Calu3 (cell line): ENCODE measurements at regions not wholly inside any gene's neighbourhood (a gene's known extent, or its start where the extent isn't known, plus 50 kb on each side); places are given as distances from the start of the nearest gene placed in this dataset.

ENCODE experiments used
- BruUV-seq: library from RNA; stranded (reverse); fragments of 400-500 nt; replicated peaks from 2 replicates; lab custom pipeline; 2021; lab: Mats Ljungman, UMichigan
- CTCF ChIA-PET: fragments of 300-600 bp; sonication (Branson Sonifier 250); formaldehyde crosslinking; loops from one replicate; lab custom pipeline; 2022; ENCODE audit warnings: antibody characterized with exemption; lab: Charles Lee
- DNase-seq: peaks from one replicate; pipeline ENCODE4 v3.0.0; 2022
- H3K27ac Mint-ChIP-seq: one replicate; pipeline ENCODE4 v1.8.0; 2022; ENCODE audit warnings: mixed read lengths; ENCODE audit not compliant: unreplicated experiment
- H3K27me3 Mint-ChIP-seq: one replicate; pipeline ENCODE4 v1.8.0; 2022; ENCODE audit warnings: mixed read lengths; ENCODE audit not compliant: unreplicated experiment
- H3K36me3 Mint-ChIP-seq: one replicate; pipeline ENCODE4 v1.8.0; 2022; ENCODE audit warnings: mild to moderate bottlenecking, moderate library complexity, mixed read lengths; ENCODE audit not compliant: insufficient read depth, unreplicated experiment
- H3K4me1 Mint-ChIP-seq: one replicate; pipeline ENCODE4 v1.8.0; 2022; ENCODE audit warnings: mild to moderate bottlenecking, low read depth, mixed read lengths; ENCODE audit not compliant: unreplicated experiment
- H3K4me3 Mint-ChIP-seq: one replicate; pipeline ENCODE4 v1.8.0; 2022; ENCODE audit warnings: mild to moderate bottlenecking, low read depth, moderate library complexity, mixed read lengths; ENCODE audit not compliant: unreplicated experiment
- H3K9me3 Mint-ChIP-seq: one replicate; pipeline ENCODE4 v1.8.0; 2022; ENCODE audit warnings: low read depth, mixed read lengths; ENCODE audit not compliant: unreplicated experiment
- CTCF ChIP-seq: fragments of 200-600 bp; IDR thresholded peaks from one replicate; pipeline ENCODE4 v1.8.0; 2022; ENCODE audit warnings: antibody characterized with exemption; ENCODE audit not compliant: unreplicated experiment
- intact Hi-C: fragments of 100-400 bp; cut with micrococcal nuclease; formaldehyde crosslinking; loops from one replicate; pipeline ENCODE4 v1.10.0; 2022; ENCODE audit not compliant: unreplicated experiment

- Mint-ChIP-seq H3K36me3 (peaks cover 4% of the 10 kb centered on the region), H3K27me3 (peaks cover 94% of the 10 kb centered on the region), H3K27ac (no peak overlapping the region), H3K4me3 (no peak overlapping the region), H3K9me3 (peaks cover 6% of the 10 kb centered on the region), H3K4me1 (peaks cover 12% of the 10 kb centered on the region)
- TF ChIP-seq CTCF, result no peak
- CTCF ChIA-PET, result no interaction called here
- DNase-seq, result no peak
- BruUV-seq, result no TSS peak
- intact Hi-C loops, result no loop called here
These were observed 105.9 kb upstream of the SEC14L1 start for GRCh38 chr17:77034677-77035424.

- peaks cover 6% of the 10 kb centered on the region for H3K9me3 Mint-ChIP-seq
These were observed 105.2 kb upstream of the SEC14L1 start for GRCh38 chr17:77035526-77035925.

GRCh38 chr17:77036136-77036840 lies 104.5 kb upstream of the SEC14L1 start:
- intact Hi-C loops, result no loop called here
- Mint-ChIP-seq H3K27me3 (peaks cover 98% of the 10 kb centered on the region), H3K27ac (no peak overlapping the region), H3K4me3 (peak overlapping the region; percentile 18), H3K9me3 (peaks cover 3% of the 10 kb centered on the region), H3K4me1 (peaks cover 12% of the 10 kb centered on the region), H3K36me3 (peaks cover 4% of the 10 kb centered on the region)
- CTCF ChIA-PET, result interaction anchor here (0.6 to 1.5 kb wide), 4 partner anchors 12 to 20 kb away, joined by 3 to 7 read pairs (median 4); no protein-coding TSS in a partner anchor
- no TSS peak for BruUV-seq
- TF ChIP-seq CTCF, result no peak
- no peak for DNase-seq

More at GRCh38 chr17:77035526-77035925, 105.2 kb upstream of the SEC14L1 start:
- BruUV-seq, result no TSS peak
- intact Hi-C loops, result no loop called here
- DNase-seq, result no peak
- Mint-ChIP-seq H3K27me3 (peaks cover 100% of the 10 kb centered on the region), H3K4me3 (no peak overlapping the region), H3K27ac (no peak overlapping the region), H3K4me1 (peaks cover 12% of the 10 kb centered on the region), H3K36me3 (peaks cover 4% of the 10 kb centered on the region)
- CTCF ChIA-PET, result interaction anchor here (0.6 kb wide), 1 partner anchor 35 kb away, joined by 5 read pairs; no protein-coding TSS in a partner anchor
- no peak for TF ChIP-seq CTCF

GRCh38 chr17:77036841-77037381 lies 103.9 kb upstream of the SEC14L1 start:
- peaks cover 2% of the 10 kb centered on the region for H3K9me3 Mint-ChIP-seq
- intact Hi-C loops, result no loop called here

More at GRCh38 chr17:77036841-77037381, 103.9 kb upstream of the SEC14L1 start:
- H3K27me3 Mint-ChIP-seq, result peaks cover 92% of the 10 kb centered on the region
- CTCF ChIA-PET, result interaction anchor here (0.6 to 1.5 kb wide), 6 partner anchors 11 to 51 kb away, joined by 3 to 8 read pairs (median 5); no protein-coding TSS in a partner anchor
- H3K27ac Mint-ChIP-seq, result no peak overlapping the region
- DNase-seq, result peak; percentile 36
- H3K4me1 Mint-ChIP-seq, result peaks cover 12% of the 10 kb centered on the region
- peaks cover 4% of the 10 kb centered on the region for H3K36me3 Mint-ChIP-seq
- BruUV-seq, result no TSS peak
- H3K4me3 Mint-ChIP-seq, result peak overlapping the region; percentile 18
- no peak for TF ChIP-seq CTCF
